GM19397 (cell line): ENCODE measurements at regions not wholly inside any gene's neighbourhood (a gene's known extent, or its start where the extent isn't known, plus 50 kb on each side); places are given as distances from the start of the nearest gene placed in this dataset.
"Not testable (repeated sequence)": the region's sequence is repeated elsewhere in the genome, so short reads cannot be mapped to it uniquely, and the experiment has no call there.

Experiments used
- ATAC-seq: cut with Tn5 transposase; IDR thresholded peaks from one replicate; pipeline ENCODE4 v1.9.1; 2021; ENCODE audit warnings: mild to moderate bottlenecking, moderate library complexity; ENCODE audit not compliant: unreplicated experiment

DNA sequence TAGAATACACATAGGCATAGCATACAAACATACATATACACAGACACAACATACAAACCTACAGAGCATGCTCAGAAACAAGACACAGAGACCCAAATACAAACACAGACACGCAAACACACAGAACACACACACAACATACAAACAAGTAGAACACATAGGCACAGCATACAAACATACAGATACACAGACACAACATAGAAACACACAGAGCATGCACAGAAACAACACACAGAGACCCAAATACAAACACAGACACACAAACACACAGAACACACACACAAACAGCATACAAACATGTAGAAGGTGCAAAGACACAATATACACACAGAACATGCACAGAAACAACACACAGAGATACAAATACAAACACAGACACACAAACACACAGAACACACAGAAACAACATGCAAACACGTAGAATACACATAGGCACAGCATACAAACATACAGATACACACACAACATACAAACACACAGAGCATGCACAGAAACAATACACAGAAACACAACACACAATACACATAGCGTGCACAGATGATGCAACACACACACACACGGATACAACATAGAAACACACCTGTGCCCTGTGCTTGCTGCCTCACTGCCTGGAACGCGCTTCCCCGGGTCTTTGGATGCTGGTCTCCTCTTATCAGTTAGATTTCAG, 469.0 kb upstream of the CDH4 start:
- no peak for ATAC-seq

DNA sequence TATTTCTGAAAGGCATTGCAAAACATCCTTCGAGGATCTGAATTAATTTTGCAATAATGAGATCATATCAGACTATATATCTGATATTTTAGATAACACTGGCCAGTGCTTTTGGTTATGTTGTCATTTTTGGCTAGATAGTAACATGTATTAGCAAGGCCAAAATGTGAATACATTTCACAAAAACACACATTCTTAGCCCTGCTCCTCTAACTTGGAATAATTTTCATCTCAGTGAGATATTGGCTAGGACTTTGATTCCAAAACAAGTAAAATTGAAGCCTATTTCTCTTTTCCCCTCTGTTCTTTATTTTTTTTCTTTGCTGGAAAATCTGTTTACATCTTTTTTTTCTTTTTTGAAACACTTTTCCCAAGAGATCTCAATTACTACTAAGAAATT, 466.8 kb upstream of the CDH4 start:
- no peak for ATAC-seq

- ATAC-seq: no peak
These were observed 466.3 kb upstream of the CDH4 start for GRCh38 chr20:60785785-60786184.

DNA sequence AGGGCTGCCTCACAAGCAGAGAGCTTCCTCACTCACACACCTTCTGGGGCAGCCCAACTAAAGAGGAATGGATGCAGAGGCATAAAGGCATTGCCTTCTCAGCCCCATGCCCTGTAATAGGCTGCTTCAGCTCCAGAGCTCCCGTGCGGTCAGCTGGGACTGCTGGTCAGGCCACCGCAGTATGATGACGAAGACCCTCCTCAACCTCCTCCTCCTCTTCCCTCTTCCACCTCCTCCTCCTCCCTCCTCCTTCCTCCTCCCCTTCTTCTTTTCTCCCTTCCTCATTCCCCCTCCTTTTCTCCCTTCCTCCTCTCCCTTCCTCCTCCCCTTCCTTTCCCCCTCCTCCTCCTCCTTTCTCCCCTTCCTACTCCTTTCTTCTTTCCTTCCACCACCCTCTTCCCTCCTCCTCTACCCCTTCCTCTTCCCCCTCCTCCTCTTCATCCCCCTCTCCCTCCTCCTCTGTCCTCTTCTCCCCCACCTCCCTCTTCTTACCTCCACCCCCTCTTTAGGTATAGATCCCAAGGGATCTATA, 465.3 kb upstream of the CDH4 start:
- no peak for ATAC-seq

- no peak for ATAC-seq
These were observed 464.8 kb upstream of the CDH4 start for GRCh38 chr20:60787276-60787675.

DNA sequence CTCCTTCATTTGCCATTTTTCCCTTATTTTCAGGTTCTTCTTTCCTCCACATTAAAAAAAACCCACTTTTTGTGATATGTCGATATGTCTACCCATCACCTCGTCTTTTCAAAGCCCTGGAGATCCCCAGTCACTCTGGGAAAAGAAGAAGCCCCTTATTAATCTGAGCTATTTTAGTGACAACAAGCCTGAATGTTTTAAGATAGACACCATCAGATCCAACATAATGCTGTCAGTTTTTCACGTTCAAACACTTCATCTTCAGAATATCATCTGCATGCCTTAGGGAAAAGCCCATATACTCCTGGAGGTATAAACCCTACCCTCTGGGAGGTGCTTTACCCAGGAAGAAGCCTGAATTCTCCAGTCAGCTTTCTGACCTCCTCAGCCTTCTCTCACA, 464.0 kb upstream of the CDH4 start:
- ATAC-seq: no peak

- ATAC-seq: no peak
These were observed 462.7 kb upstream of the CDH4 start for GRCh38 chr20:60789399-60789798.

DNA sequence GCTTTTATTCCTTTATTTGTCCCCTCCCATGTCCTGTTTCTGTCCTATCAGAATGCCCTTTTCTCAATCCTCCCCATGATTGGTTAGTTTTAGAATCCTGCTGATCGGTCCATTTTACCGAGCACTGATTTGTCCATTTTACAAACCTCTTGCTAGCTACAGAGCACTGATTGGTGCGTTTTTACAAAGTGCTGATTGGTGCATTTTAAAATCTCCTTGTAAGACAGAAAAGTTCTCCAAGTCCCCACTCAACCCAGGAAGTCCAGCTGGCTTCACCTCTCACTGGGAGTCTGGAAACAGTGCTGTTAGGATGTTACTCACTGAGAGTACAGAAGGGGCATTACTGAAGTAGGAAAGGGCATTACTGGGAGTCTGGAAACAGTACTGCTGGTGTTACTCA, 461.7 kb upstream of the CDH4 start:
- ATAC-seq: not testable (repeated sequence)

- no peak for ATAC-seq
These were observed 460.2 kb upstream of the CDH4 start for GRCh38 chr20:60791823-60792222.

DNA sequence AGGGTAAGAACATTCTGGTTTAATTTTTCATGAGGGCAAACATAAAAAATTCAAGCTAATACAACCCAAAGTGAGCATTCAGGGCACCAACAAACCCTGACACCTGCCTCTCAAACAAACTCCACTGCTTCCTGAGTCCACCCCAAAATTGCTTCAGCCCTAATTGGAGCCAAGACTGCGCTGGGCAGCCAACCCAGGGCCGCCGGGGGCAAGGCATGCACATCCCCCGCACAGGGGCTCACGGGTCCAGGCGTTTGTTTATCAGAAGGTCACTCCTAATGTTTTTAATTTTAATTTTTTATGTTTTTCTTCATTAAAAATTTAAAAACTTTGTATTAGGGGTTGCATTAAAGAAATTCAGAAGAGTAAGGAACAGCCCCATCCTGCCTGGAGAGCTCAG, 459.1 kb upstream of the CDH4 start:
- ATAC-seq: no peak

- no peak for ATAC-seq
These were observed 457.4 kb upstream of the CDH4 start for GRCh38 chr20:60794674-60795073.

- ATAC-seq: no peak
These were observed 456.4 kb upstream of the CDH4 start for GRCh38 chr20:60795651-60796050.

DNA sequence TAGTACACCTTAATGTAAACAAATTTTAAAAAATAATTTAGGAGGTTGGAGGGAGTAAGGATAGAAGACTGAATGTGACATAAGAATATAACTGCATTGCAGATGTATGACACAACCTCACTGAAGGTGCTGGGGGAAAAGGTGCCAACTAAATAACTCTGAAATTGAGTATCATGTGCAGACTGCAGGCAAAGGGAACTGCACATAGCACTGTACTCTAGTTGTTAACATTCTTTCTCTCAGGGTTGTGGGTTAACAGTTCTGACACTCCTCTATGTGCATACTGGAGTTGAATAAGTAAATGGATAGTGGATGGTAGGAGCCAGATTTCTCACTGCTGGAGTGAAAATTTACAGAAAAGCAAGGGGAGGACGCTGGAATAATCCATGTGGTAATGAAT, 451.9 kb upstream of the CDH4 start:
- no peak for ATAC-seq

DNA sequence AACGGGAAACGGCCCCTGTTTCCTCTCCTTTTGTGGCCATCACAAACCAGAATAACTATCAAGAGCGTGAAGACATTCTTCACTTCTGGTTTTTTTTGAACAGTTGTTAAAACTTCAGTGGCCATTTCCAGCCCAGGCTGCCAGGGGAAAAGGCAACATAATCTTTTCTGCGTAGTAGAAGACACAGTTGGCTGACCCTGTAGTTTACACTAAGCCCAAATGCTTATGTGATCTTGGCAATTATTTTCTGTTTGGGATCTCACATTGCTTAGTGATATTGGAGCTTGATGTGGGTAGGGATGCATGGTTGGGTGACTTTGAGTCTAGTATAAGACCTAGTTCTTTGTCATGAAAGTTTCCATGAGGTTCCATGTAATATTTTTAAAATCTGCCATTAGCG, 449.4 kb upstream of the CDH4 start:
- ATAC-seq: no peak

DNA sequence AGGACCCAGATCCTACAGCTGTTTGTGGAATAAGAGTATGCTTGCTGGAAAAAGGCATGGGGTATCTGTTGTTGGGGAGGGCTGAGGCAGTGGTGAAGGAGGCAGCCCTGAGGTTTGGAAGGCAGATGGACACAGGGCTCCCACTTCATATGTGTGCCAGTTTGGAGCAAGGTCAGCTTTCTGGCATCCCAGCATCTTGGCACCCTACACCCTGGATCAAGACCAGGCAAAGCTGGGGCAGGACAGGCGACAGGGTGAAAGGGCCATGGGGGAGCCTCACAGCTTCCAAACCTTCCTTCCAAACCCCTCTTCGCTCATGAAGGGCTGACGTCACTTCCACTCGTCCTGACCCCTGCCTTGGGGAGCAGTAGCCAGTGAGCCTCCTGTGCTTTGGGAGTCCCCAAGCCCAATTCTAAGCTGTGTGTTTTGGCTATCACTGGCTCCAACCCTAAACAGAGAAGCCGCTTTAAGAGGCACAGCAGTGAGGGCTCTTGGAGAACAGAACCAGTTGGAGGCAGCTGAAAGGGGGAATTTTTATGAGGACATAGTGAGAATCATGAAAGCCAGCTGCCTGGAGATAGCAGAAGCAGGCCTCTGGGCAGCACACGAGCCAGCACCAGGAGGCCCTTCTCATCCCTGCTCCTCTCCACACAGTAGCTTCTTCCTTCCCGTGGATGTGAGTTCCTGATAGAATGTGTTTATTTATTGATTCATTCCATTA, 448.6 kb upstream of the CDH4 start:
- no peak for ATAC-seq

DNA sequence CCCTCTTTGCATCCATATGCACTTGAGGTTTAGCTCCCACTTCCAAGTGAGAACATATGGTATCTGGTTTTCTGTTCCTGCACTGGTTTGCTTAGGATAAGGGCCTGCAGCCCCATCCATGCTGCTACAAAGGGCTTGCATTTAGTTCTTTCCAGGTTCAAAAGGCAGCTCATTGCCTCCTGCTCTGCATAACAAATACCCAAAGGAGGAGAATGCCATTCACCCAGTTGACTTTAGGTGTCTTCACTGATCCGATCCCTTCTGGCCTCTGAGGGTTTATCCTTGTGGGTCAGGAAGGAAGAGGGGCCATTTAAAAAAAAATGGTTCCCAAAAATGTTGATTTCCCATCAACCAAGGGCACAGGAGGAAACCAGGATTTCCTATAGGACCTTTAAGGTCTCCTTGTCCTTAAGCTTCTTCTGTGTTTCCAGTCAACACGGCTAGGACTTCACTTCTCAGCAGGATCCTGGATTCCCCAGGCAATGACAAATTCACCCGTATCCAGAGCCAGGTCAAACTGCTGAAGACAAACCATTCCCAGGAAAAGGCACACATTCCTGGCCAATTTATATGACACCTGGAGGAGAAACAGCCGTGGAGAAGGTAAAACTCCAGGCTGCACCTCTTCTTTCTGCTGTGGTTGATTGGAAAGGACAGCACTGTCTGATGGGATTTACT, 447.7 kb upstream of the CDH4 start:
- no peak for ATAC-seq

DNA sequence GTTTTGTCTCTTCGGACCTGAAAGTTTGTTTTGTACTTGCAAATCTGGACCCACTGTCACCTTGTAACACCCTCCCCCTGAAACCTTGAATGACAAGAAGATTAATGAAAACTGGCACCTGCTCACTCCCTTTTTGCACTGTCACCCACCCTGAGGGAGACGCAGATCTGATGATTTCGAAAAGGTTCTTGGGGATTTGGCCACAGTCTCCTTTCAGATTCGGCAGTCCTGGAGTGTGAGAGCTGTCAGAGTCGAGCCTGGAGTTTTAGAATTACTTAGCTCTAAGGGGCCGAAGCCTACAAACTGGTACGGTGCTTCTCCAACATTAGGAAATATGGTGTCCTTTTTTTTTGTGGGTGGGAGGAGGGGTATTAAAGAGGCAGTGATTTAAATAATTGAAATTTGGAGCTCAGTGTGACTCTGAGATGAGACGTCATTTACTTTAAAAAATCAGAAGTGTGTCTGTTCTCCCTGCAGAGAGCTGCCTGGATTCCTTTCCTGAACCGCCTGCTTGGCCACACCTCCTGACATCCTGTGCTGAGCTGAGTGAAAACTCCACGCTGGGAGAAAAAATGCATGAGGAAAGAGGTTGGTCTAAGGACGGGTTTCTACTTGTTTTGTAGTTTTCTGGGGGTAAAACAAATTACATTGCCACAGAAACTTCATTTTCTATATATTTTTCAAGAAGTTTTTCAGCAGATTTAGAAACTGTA, 447.0 kb upstream of the CDH4 start:
- no peak for ATAC-seq

GRCh38 chr20:60806354-60806753, 445.7 kb upstream of the CDH4 start:
- no peak for ATAC-seq

DNA sequence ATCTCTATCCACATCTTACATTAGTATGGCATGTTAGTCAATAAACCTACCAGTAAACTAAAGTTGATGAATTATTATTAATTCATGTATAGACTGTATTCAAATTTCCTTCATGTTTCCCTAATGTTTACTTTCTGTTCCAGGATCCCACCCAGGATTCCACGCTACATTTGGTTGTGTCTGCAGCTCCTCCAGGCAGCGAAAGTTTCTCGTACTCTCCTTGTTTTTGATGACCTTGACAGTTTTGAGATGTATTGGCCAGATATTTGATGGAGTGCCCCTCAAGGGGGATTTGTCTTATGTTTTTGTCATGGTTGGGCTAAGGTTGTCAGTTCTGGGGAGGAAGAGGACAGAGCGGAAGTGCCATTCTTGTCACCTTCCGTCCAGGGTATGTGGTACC, 445.2 kb upstream of the CDH4 start:
- no peak for ATAC-seq

DNA sequence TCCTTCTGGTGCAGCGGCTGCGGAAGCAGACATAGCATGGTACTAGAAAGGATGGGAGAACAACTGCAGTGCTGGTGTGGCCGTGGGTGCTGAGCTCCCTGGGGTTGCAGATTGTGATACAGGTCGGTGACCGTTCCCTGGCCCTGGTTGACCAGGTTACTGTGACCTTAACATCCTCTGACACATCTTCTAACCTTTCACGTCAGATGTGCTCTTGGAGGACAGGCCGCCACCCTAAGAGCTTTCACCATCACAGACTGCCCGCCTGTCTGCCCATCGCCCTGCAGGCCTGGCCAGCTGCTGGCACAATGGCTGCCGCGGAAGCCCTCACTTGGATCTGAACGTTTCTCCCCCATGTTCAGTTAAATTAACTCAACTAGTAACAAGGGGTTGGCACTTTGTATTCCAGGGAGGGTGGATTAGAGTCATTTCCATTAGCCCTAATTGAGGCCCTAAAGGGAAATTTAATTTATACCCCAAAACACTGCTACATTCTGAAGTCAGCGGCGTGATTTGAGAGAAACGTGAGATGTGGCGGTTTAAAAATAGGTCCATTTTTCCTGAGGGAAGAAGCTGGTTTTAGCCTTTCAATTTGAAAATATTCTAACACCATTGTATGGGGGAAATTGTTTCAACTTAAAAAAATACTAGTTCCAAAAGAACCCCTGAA, 443.9 kb upstream of the CDH4 start:
- ATAC-seq: no peak

- ATAC-seq: no peak
These were observed 443.4 kb upstream of the CDH4 start for GRCh38 chr20:60808701-60809100.
